ENCODE measurements at regions not wholly inside any gene's neighbourhood (a gene's known extent, or its start where the extent isn't known, plus 50 kb on each side); places are given as distances from the start of the nearest gene placed in this dataset.

DNA sequence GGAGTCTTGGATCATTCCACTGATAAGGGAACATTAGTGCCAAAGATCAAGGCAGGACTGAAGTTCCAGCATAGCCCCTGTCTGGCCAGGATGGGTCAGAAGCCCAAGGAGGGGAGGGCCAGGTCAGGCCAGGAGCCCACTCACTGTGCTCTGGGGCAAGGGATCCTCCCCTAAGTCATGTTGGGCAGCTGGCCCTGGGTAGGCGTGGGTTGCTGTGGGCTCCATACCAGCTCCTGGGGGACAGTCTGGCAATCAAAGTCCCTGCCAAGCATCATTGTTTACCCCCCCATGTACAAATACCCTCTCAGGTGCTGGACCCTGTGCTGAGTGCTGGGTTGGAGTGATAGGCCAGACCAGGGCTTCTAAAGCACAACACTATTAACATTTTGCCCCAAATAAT lies 130.5 kb downstream of the IRX5 start:
- TF ChIP-seq, protein P1, sequence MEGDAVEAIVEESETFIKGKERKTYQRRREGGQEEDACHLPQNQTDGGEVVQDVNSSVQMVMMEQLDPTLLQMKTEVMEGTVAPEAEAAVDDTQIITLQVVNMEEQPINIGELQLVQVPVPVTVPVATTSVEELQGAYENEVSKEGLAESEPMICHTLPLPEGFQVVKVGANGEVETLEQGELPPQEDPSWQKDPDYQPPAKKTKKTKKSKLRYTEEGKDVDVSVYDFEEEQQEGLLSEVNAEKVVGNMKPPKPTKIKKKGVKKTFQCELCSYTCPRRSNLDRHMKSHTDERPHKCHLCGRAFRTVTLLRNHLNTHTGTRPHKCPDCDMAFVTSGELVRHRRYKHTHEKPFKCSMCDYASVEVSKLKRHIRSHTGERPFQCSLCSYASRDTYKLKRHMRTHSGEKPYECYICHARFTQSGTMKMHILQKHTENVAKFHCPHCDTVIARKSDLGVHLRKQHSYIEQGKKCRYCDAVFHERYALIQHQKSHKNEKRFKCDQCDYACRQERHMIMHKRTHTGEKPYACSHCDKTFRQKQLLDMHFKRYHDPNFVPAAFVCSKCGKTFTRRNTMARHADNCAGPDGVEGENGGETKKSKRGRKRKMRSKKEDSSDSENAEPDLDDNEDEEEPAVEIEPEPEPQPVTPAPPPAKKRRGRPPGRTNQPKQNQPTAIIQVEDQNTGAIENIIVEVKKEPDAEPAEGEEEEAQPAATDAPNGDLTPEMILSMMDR (IDR thresholded peaks at IDR 0.05): no peak
- TF ChIP-seq POLR2A (IDR thresholded peaks at IDR 0.05) (no peak), POLR2AphosphoS5 (IDR thresholded peaks at IDR 0.05) (no peak)
